OCI-LY1 (cell line): ENCODE measurements at regions not wholly inside any gene's neighbourhood (a gene's known extent, or its start where the extent isn't known, plus 50 kb on each side); places are given as distances from the start of the nearest gene placed in this dataset.

Experiments used
- H2AFZ ChIP-seq: fragments of 200-600 bp; sonication (generic), shearing (Covaris generic); 2 replicates; pipeline ENCODE4 v1.6.0; 2014; ENCODE audit warnings: antibody characterized with exemption, mild to moderate bottlenecking, low read length
- H3F3A ChIP-seq: fragments of 200-600 bp; sonication (generic), shearing (Covaris generic); 2 replicates; pipeline ENCODE4 v1.6.0; 2014; ENCODE audit warnings: mild to moderate bottlenecking, antibody characterized with exemption, low read length, moderate library complexity; ENCODE audit not compliant: insufficient read depth
- H3K27ac ChIP-seq: fragments of 200-600 bp; sonication (generic); 2 replicates; pipeline ENCODE4 v1.5.1; 2014; ENCODE audit warnings: low read length, mixed run types, mild to moderate bottlenecking, low read depth; ENCODE audit not compliant: poor library complexity, severe bottlenecking
- H3K27me3 ChIP-seq: fragments of 200-600 bp; sonication (generic); 2 replicates; pipeline ENCODE4 v1.6.0; 2014; ENCODE audit warnings: antibody characterized with exemption, mild to moderate bottlenecking, low read length, moderate library complexity; ENCODE audit not compliant: insufficient read depth
- H3K36me3 ChIP-seq: fragments of 200-600 bp; sonication (generic); 2 replicates; pipeline ENCODE4 v1.6.1; 2014; ENCODE audit warnings: mild to moderate bottlenecking, antibody characterized with exemption, low read length, moderate library complexity, mixed read lengths; ENCODE audit not compliant: insufficient read depth
- H3K4me1 ChIP-seq: fragments of 200-600 bp; sonication (generic); 2 replicates; pipeline ENCODE4 v1.5.1; 2014; ENCODE audit warnings: mild to moderate bottlenecking, low read length, moderate library complexity; ENCODE audit not compliant: insufficient read depth, severe bottlenecking
- H3K4me2 ChIP-seq: fragments of 200-600 bp; sonication (generic), shearing (Covaris generic); 2 replicates; pipeline ENCODE4 v1.6.1; 2014; ENCODE audit warnings: low read length
- H3K4me3 ChIP-seq: fragments of 200-600 bp; sonication (generic); 2 replicates; pipeline ENCODE4 v1.5.1; 2014; ENCODE audit warnings: low read length, low read depth, mild to moderate bottlenecking, mixed read lengths; ENCODE audit not compliant: poor library complexity, severe bottlenecking
- H3K79me2 ChIP-seq: fragments of 200-600 bp; shearing (Covaris generic); 2 replicates; pipeline ENCODE4 v1.6.1; 2016; ENCODE audit warnings: mixed run types, low read length, mixed read lengths; ENCODE audit not compliant: insufficient read depth
- H3K9ac ChIP-seq: fragments of 200-600 bp; sonication (generic), shearing (Covaris generic); 2 replicates; pipeline ENCODE4 v1.6.1; 2014; ENCODE audit warnings: mild to moderate bottlenecking, low read length, mixed read lengths
- H3K9me2 ChIP-seq: fragments of 200-600 bp; sonication (generic), shearing (Covaris generic); 2 replicates; pipeline ENCODE4 v1.6.1; 2014; ENCODE audit warnings: low read depth, mild to moderate bottlenecking, low read length, mixed read lengths
- H3K9me3 ChIP-seq: fragments of 200-600 bp; shearing (Covaris generic); 2 replicates; pipeline ENCODE4 v1.6.1; 2014; ENCODE audit warnings: low read length, mixed read lengths
- H4K20me1 ChIP-seq: fragments of 200-600 bp; sonication (generic), shearing (Covaris generic); 2 replicates; pipeline ENCODE4 v1.6.0; 2016; ENCODE audit warnings: mild to moderate bottlenecking, low read length; ENCODE audit not compliant: insufficient read depth
- EZH2 ChIP-seq: fragments of 200-600 bp; sonication (generic), shearing (Covaris generic); IDR thresholded peaks from 2 replicates; pipeline ENCODE4 v1.8.0; 2017; ENCODE audit warnings: borderline replicate concordance, mixed run types, mild to moderate bottlenecking, antibody characterized with exemption, low read length, moderate library complexity, mixed read lengths
- TF ChIP-seq, protein P1 (sequence below): fragments of 200-600 bp; sonication (generic), shearing (Covaris generic); IDR thresholded peaks from 2 replicates; pipeline ENCODE4 v1.5.1; 2017; ENCODE audit warnings: mild to moderate bottlenecking, antibody characterized with exemption, low read length, moderate library complexity, mixed read lengths

DNA sequence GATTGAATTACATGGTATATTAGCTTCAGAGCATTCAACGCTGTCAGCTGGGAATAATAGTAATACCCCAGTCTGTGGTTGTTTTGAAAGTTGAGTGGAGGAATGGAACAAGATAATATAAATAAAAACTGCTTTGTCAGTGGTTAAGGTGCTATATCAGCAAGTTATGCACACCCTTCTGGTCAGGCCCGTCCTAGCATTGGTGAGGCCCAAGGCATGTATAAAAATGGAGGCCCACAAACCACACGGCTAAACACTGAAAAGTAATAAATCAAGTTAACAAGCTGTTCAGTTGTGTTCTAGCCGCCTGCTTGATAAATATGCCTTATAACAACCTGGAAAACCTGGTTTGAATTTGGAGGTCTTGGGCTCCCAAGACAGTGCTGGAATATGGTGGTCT lies 77.4 kb downstream of the PSMG1 start:
- no peak overlapping the region for H3K4me3 ChIP-seq
- H3K9ac ChIP-seq, result no peak overlapping the region
- no peaks in the 10 kb centered on the region for H3K9me3 ChIP-seq
- no peaks in the 10 kb centered on the region for H3K36me3 ChIP-seq
- TF ChIP-seq, protein P1, sequence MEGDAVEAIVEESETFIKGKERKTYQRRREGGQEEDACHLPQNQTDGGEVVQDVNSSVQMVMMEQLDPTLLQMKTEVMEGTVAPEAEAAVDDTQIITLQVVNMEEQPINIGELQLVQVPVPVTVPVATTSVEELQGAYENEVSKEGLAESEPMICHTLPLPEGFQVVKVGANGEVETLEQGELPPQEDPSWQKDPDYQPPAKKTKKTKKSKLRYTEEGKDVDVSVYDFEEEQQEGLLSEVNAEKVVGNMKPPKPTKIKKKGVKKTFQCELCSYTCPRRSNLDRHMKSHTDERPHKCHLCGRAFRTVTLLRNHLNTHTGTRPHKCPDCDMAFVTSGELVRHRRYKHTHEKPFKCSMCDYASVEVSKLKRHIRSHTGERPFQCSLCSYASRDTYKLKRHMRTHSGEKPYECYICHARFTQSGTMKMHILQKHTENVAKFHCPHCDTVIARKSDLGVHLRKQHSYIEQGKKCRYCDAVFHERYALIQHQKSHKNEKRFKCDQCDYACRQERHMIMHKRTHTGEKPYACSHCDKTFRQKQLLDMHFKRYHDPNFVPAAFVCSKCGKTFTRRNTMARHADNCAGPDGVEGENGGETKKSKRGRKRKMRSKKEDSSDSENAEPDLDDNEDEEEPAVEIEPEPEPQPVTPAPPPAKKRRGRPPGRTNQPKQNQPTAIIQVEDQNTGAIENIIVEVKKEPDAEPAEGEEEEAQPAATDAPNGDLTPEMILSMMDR, result no peak
- TF ChIP-seq EZH2, result no peak
- no peaks in the 10 kb centered on the region for H3K4me1 ChIP-seq
- H3K27me3 ChIP-seq, result peaks cover 6% of the 10 kb centered on the region; the same call in 1 of the 2 replicates
- no peak overlapping the region for H3K4me2 ChIP-seq
- H3K79me2 ChIP-seq, result no peaks in the 10 kb centered on the region
- no peak overlapping the region for H3K27ac ChIP-seq
- H2AFZ ChIP-seq, result no peak overlapping the region
- no peaks in the 10 kb centered on the region for H3F3A ChIP-seq
- no peaks in the 10 kb centered on the region for H4K20me1 ChIP-seq
- H3K9me2 ChIP-seq, result no peaks in the 10 kb centered on the region

DNA sequence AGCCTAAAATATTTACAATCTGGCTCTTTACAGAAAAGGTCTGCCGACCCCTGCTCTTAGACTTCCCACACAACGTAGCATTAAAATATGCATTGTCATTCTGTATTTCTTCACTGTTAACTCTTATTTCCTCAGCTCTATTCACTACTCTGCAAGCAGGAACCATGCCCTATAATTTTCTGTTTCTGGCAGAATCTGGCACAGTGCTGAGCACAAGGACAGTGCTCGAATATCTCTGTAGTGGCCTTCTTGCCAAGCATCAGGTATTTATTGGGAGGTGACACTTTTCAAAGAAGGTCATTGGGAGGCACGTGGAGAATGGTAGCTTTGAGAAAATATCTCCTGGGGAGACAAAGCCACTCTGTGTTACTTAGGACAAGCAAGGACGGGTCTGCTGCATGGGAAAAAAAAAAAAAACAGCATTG lies 77.9 kb downstream of the PSMG1 start:
- Histone ChIP-seq H2AFZ (no peak overlapping the region), H3K4me2 (no peak overlapping the region), H3K9ac (no peak overlapping the region)

DNA sequence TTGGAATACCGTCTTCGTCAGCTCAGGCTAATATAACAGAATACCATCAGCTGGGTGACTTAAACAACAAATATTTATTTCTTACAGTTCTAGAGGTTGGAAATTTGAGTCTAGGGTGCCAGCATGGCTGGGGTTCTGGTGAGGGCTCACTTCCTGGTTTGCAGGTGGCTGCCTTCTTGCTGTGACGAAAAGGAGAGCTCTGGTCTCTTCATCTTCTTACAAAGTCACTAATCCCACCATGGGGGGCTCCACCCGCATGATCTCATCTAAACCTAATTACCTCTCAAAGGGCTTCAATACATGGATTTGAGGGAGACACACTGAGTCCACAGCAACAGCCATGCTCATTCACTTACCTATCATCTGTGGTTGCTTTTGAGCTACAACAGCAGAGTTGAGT lies 78.3 kb downstream of the PSMG1 start:
- Histone ChIP-seq H4K20me1 (no peaks in the 10 kb centered on the region), H3F3A (no peaks in the 10 kb centered on the region), H2AFZ (no peak overlapping the region), H3K79me2 (no peaks in the 10 kb centered on the region), H3K4me3 (no peak overlapping the region), H3K4me2 (no peak overlapping the region), H3K27ac (no peak overlapping the region), H3K36me3 (no peaks in the 10 kb centered on the region), H3K4me1 (no peaks in the 10 kb centered on the region), H3K27me3 (no peaks in the 10 kb centered on the region), H3K9me2 (no peaks in the 10 kb centered on the region), H3K9ac (no peak overlapping the region), H3K9me3 (no peaks in the 10 kb centered on the region)
- TF ChIP-seq EZH2, result no peak
- TF ChIP-seq, protein P1, result no peak

More for the DNA sequence above, 77.9 kb downstream of the PSMG1 start:
- Histone ChIP-seq H3K27ac (no peak overlapping the region), H3K79me2 (no peaks in the 10 kb centered on the region), H3K4me3 (no peak overlapping the region), H3K9me2 (no peaks in the 10 kb centered on the region), H3K4me1 (no peaks in the 10 kb centered on the region), H3K27me3 (peaks cover 2% of the 10 kb centered on the region; the same call in 1 of the 2 replicates), H3K36me3 (no peaks in the 10 kb centered on the region), H4K20me1 (no peaks in the 10 kb centered on the region), H3F3A (no peaks in the 10 kb centered on the region), H3K9me3 (no peaks in the 10 kb centered on the region)
- TF ChIP-seq, protein P1, result no peak
- no peak for TF ChIP-seq EZH2
